OCI-LY1 (cell line): ENCODE measurements at regions not wholly inside any gene's neighbourhood (a gene's known extent, or its start where the extent isn't known, plus 50 kb on each side); places are given as distances from the start of the nearest gene placed in this dataset.

Experiments
- H2AFZ ChIP-seq: fragments of 200-600 bp; sonication (generic), shearing (Covaris generic); 2 replicates; pipeline ENCODE4 v1.6.0; 2014; ENCODE audit warnings: antibody characterized with exemption, mild to moderate bottlenecking, low read length
- H3F3A ChIP-seq: fragments of 200-600 bp; sonication (generic), shearing (Covaris generic); 2 replicates; pipeline ENCODE4 v1.6.0; 2014; ENCODE audit warnings: mild to moderate bottlenecking, antibody characterized with exemption, low read length, moderate library complexity; ENCODE audit not compliant: insufficient read depth
- H3K27ac ChIP-seq: fragments of 200-600 bp; sonication (generic); 2 replicates; pipeline ENCODE4 v1.5.1; 2014; ENCODE audit warnings: low read length, mixed run types, mild to moderate bottlenecking, low read depth; ENCODE audit not compliant: poor library complexity, severe bottlenecking
- H3K27me3 ChIP-seq: fragments of 200-600 bp; sonication (generic); 2 replicates; pipeline ENCODE4 v1.6.0; 2014; ENCODE audit warnings: antibody characterized with exemption, mild to moderate bottlenecking, low read length, moderate library complexity; ENCODE audit not compliant: insufficient read depth
- H3K36me3 ChIP-seq: fragments of 200-600 bp; sonication (generic); 2 replicates; pipeline ENCODE4 v1.6.1; 2014; ENCODE audit warnings: mild to moderate bottlenecking, antibody characterized with exemption, low read length, moderate library complexity, mixed read lengths; ENCODE audit not compliant: insufficient read depth
- H3K4me1 ChIP-seq: fragments of 200-600 bp; sonication (generic); 2 replicates; pipeline ENCODE4 v1.5.1; 2014; ENCODE audit warnings: mild to moderate bottlenecking, low read length, moderate library complexity; ENCODE audit not compliant: insufficient read depth, severe bottlenecking
- H3K4me2 ChIP-seq: fragments of 200-600 bp; sonication (generic), shearing (Covaris generic); 2 replicates; pipeline ENCODE4 v1.6.1; 2014; ENCODE audit warnings: low read length
- H3K4me3 ChIP-seq: fragments of 200-600 bp; sonication (generic); 2 replicates; pipeline ENCODE4 v1.5.1; 2014; ENCODE audit warnings: low read length, low read depth, mild to moderate bottlenecking, mixed read lengths; ENCODE audit not compliant: poor library complexity, severe bottlenecking
- H3K79me2 ChIP-seq: fragments of 200-600 bp; shearing (Covaris generic); 2 replicates; pipeline ENCODE4 v1.6.1; 2016; ENCODE audit warnings: mixed run types, low read length, mixed read lengths; ENCODE audit not compliant: insufficient read depth
- H3K9ac ChIP-seq: fragments of 200-600 bp; sonication (generic), shearing (Covaris generic); 2 replicates; pipeline ENCODE4 v1.6.1; 2014; ENCODE audit warnings: mild to moderate bottlenecking, low read length, mixed read lengths
- H3K9me2 ChIP-seq: fragments of 200-600 bp; sonication (generic), shearing (Covaris generic); 2 replicates; pipeline ENCODE4 v1.6.1; 2014; ENCODE audit warnings: low read depth, mild to moderate bottlenecking, low read length, mixed read lengths
- H3K9me3 ChIP-seq: fragments of 200-600 bp; shearing (Covaris generic); 2 replicates; pipeline ENCODE4 v1.6.1; 2014; ENCODE audit warnings: low read length, mixed read lengths
- H4K20me1 ChIP-seq: fragments of 200-600 bp; sonication (generic), shearing (Covaris generic); 2 replicates; pipeline ENCODE4 v1.6.0; 2016; ENCODE audit warnings: mild to moderate bottlenecking, low read length; ENCODE audit not compliant: insufficient read depth
- EZH2 ChIP-seq: fragments of 200-600 bp; sonication (generic), shearing (Covaris generic); IDR thresholded peaks from 2 replicates; pipeline ENCODE4 v1.8.0; 2017; ENCODE audit warnings: borderline replicate concordance, mixed run types, mild to moderate bottlenecking, antibody characterized with exemption, low read length, moderate library complexity, mixed read lengths
- TF ChIP-seq, protein P1 (sequence below): fragments of 200-600 bp; sonication (generic), shearing (Covaris generic); IDR thresholded peaks from 2 replicates; pipeline ENCODE4 v1.5.1; 2017; ENCODE audit warnings: mild to moderate bottlenecking, antibody characterized with exemption, low read length, moderate library complexity, mixed read lengths

DNA sequence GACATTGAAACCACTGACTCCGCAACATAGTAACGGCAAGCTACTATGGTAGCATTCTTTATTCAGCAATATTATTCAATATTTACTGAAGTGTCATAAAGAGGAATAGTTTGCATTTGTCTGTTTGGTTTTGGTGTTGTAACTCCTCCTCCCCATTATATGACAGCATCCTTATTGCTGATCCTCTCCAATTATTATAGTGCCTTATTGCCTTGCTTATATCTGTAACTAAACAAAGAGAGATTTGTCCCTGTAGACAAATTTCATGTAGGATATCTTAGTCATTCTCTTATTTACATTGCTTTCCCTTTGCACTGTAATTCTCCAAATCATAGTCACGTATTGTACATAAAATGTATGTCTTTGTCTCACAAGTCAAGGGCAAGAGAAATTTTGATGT lies 1041.2 kb upstream of the ZEB2 start:
- H2AFZ ChIP-seq = no peak overlapping the region
- H3K9me3 ChIP-seq = no peaks in the 10 kb centered on the region
- no peak overlapping the region for H3K9ac ChIP-seq
- H3F3A ChIP-seq = 0 out of 2 replicates have a peak, but pooled peaks cover 3% of the 10 kb centered on the region
- H3K4me1 ChIP-seq = peaks cover 34% of the 10 kb centered on the region
- no peaks in the 10 kb centered on the region for H3K9me2 ChIP-seq
- H4K20me1 ChIP-seq = no peaks in the 10 kb centered on the region
- TF ChIP-seq, protein P1, sequence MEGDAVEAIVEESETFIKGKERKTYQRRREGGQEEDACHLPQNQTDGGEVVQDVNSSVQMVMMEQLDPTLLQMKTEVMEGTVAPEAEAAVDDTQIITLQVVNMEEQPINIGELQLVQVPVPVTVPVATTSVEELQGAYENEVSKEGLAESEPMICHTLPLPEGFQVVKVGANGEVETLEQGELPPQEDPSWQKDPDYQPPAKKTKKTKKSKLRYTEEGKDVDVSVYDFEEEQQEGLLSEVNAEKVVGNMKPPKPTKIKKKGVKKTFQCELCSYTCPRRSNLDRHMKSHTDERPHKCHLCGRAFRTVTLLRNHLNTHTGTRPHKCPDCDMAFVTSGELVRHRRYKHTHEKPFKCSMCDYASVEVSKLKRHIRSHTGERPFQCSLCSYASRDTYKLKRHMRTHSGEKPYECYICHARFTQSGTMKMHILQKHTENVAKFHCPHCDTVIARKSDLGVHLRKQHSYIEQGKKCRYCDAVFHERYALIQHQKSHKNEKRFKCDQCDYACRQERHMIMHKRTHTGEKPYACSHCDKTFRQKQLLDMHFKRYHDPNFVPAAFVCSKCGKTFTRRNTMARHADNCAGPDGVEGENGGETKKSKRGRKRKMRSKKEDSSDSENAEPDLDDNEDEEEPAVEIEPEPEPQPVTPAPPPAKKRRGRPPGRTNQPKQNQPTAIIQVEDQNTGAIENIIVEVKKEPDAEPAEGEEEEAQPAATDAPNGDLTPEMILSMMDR = no peak
- TF ChIP-seq EZH2 = no peak
- no peak overlapping the region for H3K4me3 ChIP-seq
- no peaks in the 10 kb centered on the region for H3K36me3 ChIP-seq
- no peak overlapping the region for H3K4me2 ChIP-seq
- H3K79me2 ChIP-seq = no peaks in the 10 kb centered on the region
- no peaks in the 10 kb centered on the region for H3K27me3 ChIP-seq
- H3K27ac ChIP-seq = no peak overlapping the region

GRCh38 chr2:145558617-145559350 lies 1038.9 kb upstream of the ZEB2 start:
- H3F3A ChIP-seq = no peaks in the 10 kb centered on the region
- H2AFZ ChIP-seq = no peak overlapping the region
- H3K36me3 ChIP-seq = no peaks in the 10 kb centered on the region
- TF ChIP-seq, protein P1 = no peak
- TF ChIP-seq EZH2 = no peak
- no peak overlapping the region for H3K4me3 ChIP-seq
- H3K79me2 ChIP-seq = no peaks in the 10 kb centered on the region
- H4K20me1 ChIP-seq = no peaks in the 10 kb centered on the region
- H3K27ac ChIP-seq = no peak overlapping the region
- H3K4me1 ChIP-seq = peaks cover 16% of the 10 kb centered on the region
- H3K4me2 ChIP-seq = no peak overlapping the region
- H3K9me3 ChIP-seq = 0 out of 2 replicates have a peak, but pooled peaks cover 2% of the 10 kb centered on the region
- no peaks in the 10 kb centered on the region for H3K27me3 ChIP-seq
- H3K9ac ChIP-seq = no peak overlapping the region
- H3K9me2 ChIP-seq = no peaks in the 10 kb centered on the region

DNA sequence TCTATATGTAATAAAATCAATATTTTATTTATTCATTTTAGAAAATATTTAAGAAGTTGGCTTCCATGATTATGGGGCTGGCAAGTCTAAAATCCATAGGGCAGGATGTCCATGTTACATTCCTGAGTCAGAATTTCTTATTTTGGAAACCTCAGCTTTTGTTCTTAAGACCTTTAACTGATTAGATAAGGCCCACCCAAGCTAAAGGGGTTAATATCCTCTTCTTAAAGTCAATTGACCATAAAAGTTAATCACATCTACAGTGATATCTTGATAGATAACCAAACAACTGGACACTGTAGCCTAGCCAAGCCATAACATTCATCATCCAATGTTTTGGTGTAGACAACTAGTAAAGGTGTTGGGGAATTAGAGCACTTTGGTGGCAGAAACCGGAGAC lies 1035.4 kb upstream of the ZEB2 start:
- H3K9me3 ChIP-seq = 0 out of 2 replicates have a peak, but pooled peaks cover 2% of the 10 kb centered on the region
- TF ChIP-seq EZH2 = no peak
- TF ChIP-seq, protein P1 = no peak

More for the DNA sequence above, 1035.4 kb upstream of the ZEB2 start:
- Histone ChIP-seq H3F3A (no peaks in the 10 kb centered on the region), H3K27ac (no peak overlapping the region), H3K4me3 (no peak overlapping the region), H3K36me3 (no peaks in the 10 kb centered on the region), H3K4me1 (no peaks in the 10 kb centered on the region), H2AFZ (no peak overlapping the region), H3K79me2 (no peaks in the 10 kb centered on the region), H4K20me1 (no peaks in the 10 kb centered on the region), H3K27me3 (no peaks in the 10 kb centered on the region), H3K4me2 (no peak overlapping the region), H3K9me2 (no peaks in the 10 kb centered on the region), H3K9ac (no peak overlapping the region)
